Fibroblast of lung (primary cell): ENCODE measurements at regions not wholly inside any gene's neighbourhood (a gene's known extent, or its start where the extent isn't known, plus 50 kb on each side); places are given as distances from the start of the nearest gene placed in this dataset.

ENCODE experiments used
- CTCF ChIP-seq, 2 donors: IDR thresholded peaks in 1 of 2; conservative IDR thresholded peaks in 1 of 2; 1 replicate in 1 of 2; 2 replicates in 1 of 2; pipeline ENCODE4 v1.5.1; 2011 to 2012; ENCODE audit warnings: low read length in 2 of 2, control low read depth in 1 of 2, inconsistent platforms in 1 of 2, low read depth in 1 of 2, mild to moderate bottlenecking in 1 of 2
- EZH2 ChIP-seq: IDR thresholded peaks from 2 replicates; pipeline ENCODE4 v1.5.1; 2012; ENCODE audit warnings: low read length, control low read depth, mild to moderate bottlenecking; ENCODE audit errors: missing control alignments

GRCh38 chr10:131450216-131450765 lies 138.8 kb upstream of the TCERG1L start:
- TF ChIP-seq CTCF (conservative IDR thresholded peaks at IDR 0.05 in 1 of 2, IDR thresholded peaks at IDR 0.05 in 1 of 2; ENCODE audit: low read depth in 1 of 2, low read length in 2 of 2) (no peak), EZH2 (no peak)
